ENCODE measurements at regions not wholly inside any gene's neighbourhood (a gene's known extent, or its start where the extent isn't known, plus 50 kb on each side); places are given as distances from the start of the nearest gene placed in this dataset.

DNA sequence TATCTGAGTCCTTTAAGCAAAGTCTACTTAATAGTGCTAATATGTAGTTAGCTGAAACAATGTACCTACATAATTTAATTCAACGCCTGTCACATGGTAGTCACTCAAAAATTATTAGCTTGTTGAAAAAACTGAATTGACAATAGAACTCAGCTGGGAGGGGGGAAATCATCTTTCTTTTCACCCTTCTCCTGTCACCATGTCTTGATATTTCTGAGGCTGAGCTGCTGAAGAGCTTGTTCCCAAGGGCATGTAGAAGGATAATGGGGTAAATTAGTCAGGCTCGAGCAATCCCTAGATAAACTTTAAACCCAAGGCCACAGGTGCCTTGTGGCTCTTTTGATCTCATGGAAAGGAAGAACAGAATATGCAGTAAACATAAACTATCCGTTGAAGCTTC lies 339.6 kb upstream of the LRATD1 start:
- TF ChIP-seq CTCF (CRISPR knock-in tag; IDR thresholded peaks at IDR 0.05) (no peak), TP53 (CRISPR knock-in tag; conservative IDR thresholded peaks at IDR 0.05) (no peak), EED (CRISPR knock-in tag; IDR thresholded peaks at IDR 0.05) (no peak), NFE2L2 (IDR thresholded peaks at IDR 0.05; ENCODE audit: low read length) (no peak), ZNF776 (CRISPR knock-in tag; IDR thresholded peaks at IDR 0.05) (no peak), SMARCE1 (IDR thresholded peaks at IDR 0.05; ENCODE audit: borderline replicate concordance) (no peak), ZBTB46 (CRISPR knock-in tag; IDR thresholded peaks at IDR 0.05; ENCODE audit: borderline replicate concordance) (no peak), ZNF552 (CRISPR knock-in tag; IDR thresholded peaks at IDR 0.05; ENCODE audit: borderline replicate concordance) (no peak), POLR2AphosphoS2 (IDR thresholded peaks at IDR 0.05; ENCODE audit: low read depth, low read length) (no peak), U2AF2 (IDR thresholded peaks at IDR 0.05; ENCODE audit: low read depth, low read length) (no peak)

Data from HepG2 (cell line).